BLaER1 treated with 17β-estradiol and CSF1 and Interleukin-3, amounts not matched to agents 10 nM and 100 nM (cell line): ENCODE measurements at regions not wholly inside any gene's neighbourhood (a gene's known extent, or its start where the extent isn't known, plus 50 kb on each side); places are given as distances from the start of the nearest gene placed in this dataset.
"Not testable (repeated sequence)": the region's sequence is repeated elsewhere in the genome, so short reads cannot be mapped to it uniquely, and the experiment has no call there.

Experiments
- H3K27ac ChIP-seq, 11 experiments: shearing (Covaris generic); formaldehyde crosslinking; 2 replicates each; pipeline ENCODE4 v1.8.1; 2022
- H3K27me3 ChIP-seq, 11 experiments: shearing (Covaris generic); formaldehyde crosslinking; 2 replicates each; pipeline ENCODE4 v1.8.1; 2022
- H3K36me3 ChIP-seq, 11 experiments: shearing (Covaris generic); formaldehyde crosslinking; 2 replicates each; pipeline ENCODE4 v1.8.1; 2022
- H3K4me1 ChIP-seq, 10 experiments: shearing (Covaris generic); formaldehyde crosslinking; 2 replicates each; pipeline ENCODE4 v1.8.1; 2022
- H3K4me2 ChIP-seq, 11 experiments: shearing (Covaris generic); formaldehyde crosslinking; 2 replicates each; pipeline ENCODE4 v1.8.1; 2022
- H3K4me3 ChIP-seq, 10 experiments: shearing (Covaris generic); formaldehyde crosslinking; 2 replicates each; pipeline ENCODE4 v1.8.1; 2022
- H3K9ac ChIP-seq, 11 experiments: shearing (Covaris generic); formaldehyde crosslinking; 2 replicates each; pipeline ENCODE4 v1.8.1; 2022
- H3K9me3 ChIP-seq, 11 experiments: shearing (Covaris generic); formaldehyde crosslinking; replicated peaks in 1 of 11; 2 replicates each; pipeline ENCODE4 v1.8.1; 2022
- H4K20me1 ChIP-seq, 11 experiments: shearing (Covaris generic); formaldehyde crosslinking; 2 replicates each; pipeline ENCODE4 v1.8.1; 2022
- Cebpa-rat ChIP-seq, 11 experiments: shearing (Covaris generic); IDR thresholded peaks; 2 replicates each; pipeline ENCODE4 v1.8.1; 2022

DNA sequence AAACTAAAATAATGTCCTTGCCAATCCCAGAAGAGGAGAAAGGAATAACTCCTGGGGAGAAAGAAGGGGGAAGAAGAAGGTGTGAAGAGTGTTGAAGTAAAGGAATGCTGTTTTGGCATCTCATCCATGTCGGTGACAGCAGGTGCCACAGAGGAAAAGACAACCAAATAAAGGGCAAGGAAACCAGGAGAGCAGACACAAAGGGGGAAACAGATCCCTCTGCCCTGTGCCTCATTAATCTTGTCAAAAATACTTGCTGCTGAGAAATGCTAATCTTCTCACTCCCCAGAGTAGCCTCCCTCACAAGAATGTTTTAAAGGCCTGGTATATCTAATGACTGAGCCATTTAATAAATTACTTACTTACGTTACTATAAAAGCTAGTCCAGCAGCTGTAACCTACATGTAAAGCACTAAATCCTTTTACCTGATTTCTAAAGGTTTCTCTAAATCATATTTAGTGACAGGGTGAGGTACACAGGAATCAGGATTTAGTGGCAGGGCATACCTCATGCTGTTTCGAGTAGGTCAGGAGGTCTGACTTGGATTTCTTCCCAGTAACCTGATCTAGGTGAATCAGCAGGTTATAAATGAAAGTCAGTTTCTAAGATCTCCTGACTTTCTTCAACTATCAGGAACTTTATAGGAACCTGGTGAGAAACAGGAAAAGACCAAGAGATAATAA lies 377.1 kb downstream of the CENPW start:
- H3K9ac ChIP-seq: no peak overlapping the region
- H3K9me3 ChIP-seq: no peaks in the 10 kb centered on the region
- H3K4me2 ChIP-seq: no peak overlapping the region
- no peaks in the 10 kb centered on the region for H3K4me1 ChIP-seq
- no peaks in the 10 kb centered on the region for H3K36me3 ChIP-seq
- H4K20me1 ChIP-seq: no peaks in the 10 kb centered on the region
- H3K27ac ChIP-seq: no peak overlapping the region
- no peaks in the 10 kb centered on the region for H3K27me3 ChIP-seq
- no peak overlapping the region for H3K4me3 ChIP-seq
- TF ChIP-seq Cebpa-rat (IDR thresholded peaks at IDR 0.05): no peak

DNA sequence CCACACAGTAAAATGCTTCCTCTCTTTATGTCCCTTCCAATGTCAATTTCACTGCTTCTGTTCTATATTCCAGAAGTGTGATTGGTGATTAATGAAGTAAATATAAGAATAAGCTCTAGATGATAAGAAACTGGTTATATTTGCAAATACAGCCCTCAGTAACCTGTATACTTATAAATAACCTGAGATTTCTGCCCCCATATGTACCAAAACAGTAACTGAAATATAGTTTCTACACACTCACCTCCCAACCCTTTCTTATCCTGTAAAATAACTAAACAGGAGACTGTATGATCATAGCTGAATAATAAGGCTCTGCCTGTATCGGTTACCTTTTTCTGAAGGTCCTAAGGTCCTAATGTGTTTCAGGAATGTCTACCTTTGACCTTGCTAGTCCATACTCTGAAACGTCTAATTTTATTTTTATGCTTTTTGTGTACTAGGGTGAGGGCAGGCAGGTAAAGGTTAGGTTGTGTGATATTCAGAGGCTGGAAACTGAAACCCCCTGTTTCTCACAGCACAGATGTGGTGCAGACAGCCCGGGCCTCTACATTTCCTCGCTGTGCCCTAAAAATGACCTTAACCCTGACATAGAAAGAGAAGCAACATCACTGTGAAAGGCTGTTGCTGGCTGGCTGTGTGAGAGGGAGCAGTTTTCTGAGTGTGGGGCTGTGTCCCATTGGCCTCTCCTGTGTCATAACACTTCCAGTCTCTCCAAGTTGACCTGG lies 378.8 kb downstream of the CENPW start:
- H3K36me3 ChIP-seq: no peaks in the 10 kb centered on the region
- no peak overlapping the region for H3K4me2 ChIP-seq

DNA sequence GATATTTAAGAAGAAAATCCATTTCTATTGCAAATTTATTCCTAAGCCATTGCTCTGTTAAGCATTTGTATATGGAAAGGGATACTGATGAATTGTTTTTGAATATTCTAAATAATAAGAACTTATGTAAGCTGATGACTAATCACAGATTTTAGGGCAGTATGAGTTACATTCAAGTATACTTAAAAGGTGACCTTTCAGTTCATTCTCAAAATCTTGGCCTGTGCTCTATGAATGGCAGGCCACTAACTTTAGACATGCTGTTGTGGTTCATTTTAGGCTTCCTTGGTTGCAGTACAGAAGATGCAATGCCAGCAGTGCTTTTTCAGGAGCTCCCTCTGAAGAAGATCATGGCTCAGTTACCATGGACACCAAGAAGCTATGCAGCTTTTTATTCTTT lies 380.4 kb downstream of the CENPW start:
- TF ChIP-seq Cebpa-rat (IDR thresholded peaks at IDR 0.05): no peak
- Histone ChIP-seq H3K9ac (no peak overlapping the region), H3K4me3 (no peak overlapping the region), H3K4me2 (no peak overlapping the region), H3K27ac (no peak overlapping the region), H3K36me3 (no peaks in the 10 kb centered on the region), H3K27me3 (no peaks in the 10 kb centered on the region), H3K9me3 (peaks cover 0 to 4% (median 0%) of the 10 kb centered on the region in 11 experiments; a peak in 1 of 22 replicates), H4K20me1 (no peaks in the 10 kb centered on the region), H3K4me1 (no peaks in the 10 kb centered on the region; a peak in 1 of 20 replicates)

More for the DNA sequence above, 378.8 kb downstream of the CENPW start:
- no peak overlapping the region for H3K4me3 ChIP-seq
- H3K27me3 ChIP-seq: no peaks in the 10 kb centered on the region
- no peak overlapping the region for H3K9ac ChIP-seq
- no peaks in the 10 kb centered on the region for H4K20me1 ChIP-seq
- TF ChIP-seq Cebpa-rat (IDR thresholded peaks at IDR 0.05): no peak
- H3K4me1 ChIP-seq: no peaks in the 10 kb centered on the region; a peak in 1 of 20 replicates
- H3K27ac ChIP-seq: no peak overlapping the region
- no peaks in the 10 kb centered on the region for H3K9me3 ChIP-seq

DNA sequence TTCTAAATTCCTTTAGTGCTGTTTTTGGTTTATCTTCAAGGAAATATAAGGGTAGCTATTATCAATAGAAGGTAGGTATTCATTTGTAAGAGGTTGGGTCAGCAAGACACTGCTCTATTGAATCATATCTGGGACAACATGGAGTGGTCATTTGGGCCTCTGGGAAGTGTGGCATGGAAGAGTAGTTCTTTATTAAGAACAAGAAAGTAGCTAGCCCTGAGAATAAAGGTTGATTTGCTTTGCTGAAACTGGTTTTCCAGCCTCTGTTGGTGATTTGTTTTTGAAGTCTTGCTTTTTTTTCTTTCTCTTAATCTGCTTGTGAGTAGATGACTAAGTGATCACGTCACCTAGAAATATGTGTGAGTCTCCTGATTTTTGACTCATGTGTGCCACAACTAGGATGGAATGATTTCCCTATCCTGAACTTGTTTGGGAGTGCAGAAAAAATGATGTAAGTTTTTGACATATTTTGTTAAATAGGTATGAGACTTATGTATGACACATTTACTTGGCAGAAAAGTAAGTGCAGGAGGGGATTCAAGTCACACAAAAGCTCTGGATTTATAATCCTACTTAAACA lies 381.8 kb downstream of the CENPW start:
- H4K20me1 ChIP-seq: no peaks in the 10 kb centered on the region
- no peak overlapping the region for H3K9ac ChIP-seq
- no peaks in the 10 kb centered on the region; a peak in 1 of 20 replicates for H3K4me1 ChIP-seq
- no peak overlapping the region for H3K4me3 ChIP-seq
- no peak overlapping the region for H3K4me2 ChIP-seq
- TF ChIP-seq Cebpa-rat (IDR thresholded peaks at IDR 0.05): no peak
- peaks cover 3 to 10% (median 6%) of the 10 kb centered on the region in 11 experiments; a peak in 10 of 22 replicates for H3K9me3 ChIP-seq
- H3K27ac ChIP-seq: no peak overlapping the region
- no peaks in the 10 kb centered on the region for H3K27me3 ChIP-seq
- no peaks in the 10 kb centered on the region for H3K36me3 ChIP-seq

DNA sequence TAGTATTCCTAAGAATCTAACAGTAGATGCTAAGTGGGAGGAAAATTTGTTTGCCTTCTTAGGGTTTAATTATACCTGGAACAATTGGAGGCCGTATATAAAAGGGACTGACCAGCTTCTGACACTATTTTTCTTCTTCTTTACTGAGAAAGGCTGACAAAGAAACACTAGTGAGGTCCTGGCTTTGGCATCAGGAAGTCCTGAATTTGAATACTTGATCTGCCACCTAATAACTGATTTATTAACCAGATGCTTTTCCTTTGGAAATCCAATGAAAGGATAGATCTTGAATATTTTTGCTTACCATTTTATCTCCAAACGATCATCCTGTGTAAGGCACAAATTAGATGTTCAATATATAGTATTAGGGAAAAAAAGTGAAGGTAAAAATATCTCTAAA lies 382.5 kb downstream of the CENPW start:
- Histone ChIP-seq H3K27ac (no peak overlapping the region), H3K36me3 (no peaks in the 10 kb centered on the region), H3K4me3 (no peak overlapping the region), H3K4me2 (no peak overlapping the region), H4K20me1 (no peaks in the 10 kb centered on the region), H3K27me3 (no peaks in the 10 kb centered on the region), H3K4me1 (no peaks in the 10 kb centered on the region; a peak in 1 of 20 replicates), H3K9me3 (peaks cover 3 to 14% (median 8%) of the 10 kb centered on the region in 11 experiments; a peak in 10 of 22 replicates), H3K9ac (no peak overlapping the region)
- no peak for TF ChIP-seq Cebpa-rat (IDR thresholded peaks at IDR 0.05)

DNA sequence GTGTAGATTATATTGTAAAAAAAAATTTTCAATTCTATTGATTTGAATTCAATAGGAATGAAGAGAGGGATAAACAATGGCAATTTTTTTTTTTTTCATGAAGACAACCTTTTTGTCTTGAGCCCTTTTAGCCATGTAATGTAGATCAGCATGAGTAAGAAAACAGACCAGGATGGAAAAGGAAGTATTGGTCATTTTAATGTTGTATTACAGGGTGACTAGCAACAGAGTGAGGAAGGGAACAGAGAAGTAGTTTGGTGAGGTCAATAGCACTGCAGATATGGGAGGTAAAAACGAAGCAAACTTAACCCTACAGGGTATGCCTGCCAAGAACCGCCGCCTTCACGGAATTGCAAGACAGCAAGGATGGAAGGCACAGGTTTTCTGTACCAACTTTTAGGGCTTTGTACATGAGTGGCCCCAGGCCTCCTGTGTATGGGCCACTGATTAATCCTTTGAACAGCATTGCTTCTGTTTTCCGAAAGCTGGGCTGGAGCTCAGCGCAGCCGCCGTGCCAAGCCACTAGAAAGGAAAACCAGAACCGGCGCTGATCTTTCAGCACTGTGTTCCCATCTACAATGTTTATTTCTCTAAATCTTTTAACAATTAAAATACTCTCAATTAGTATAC lies 383.7 kb downstream of the CENPW start:
- Histone ChIP-seq H3K4me3 (no peak overlapping the region), H3K4me2 (no peak overlapping the region), H3K36me3 (no peaks in the 10 kb centered on the region), H3K9ac (no peak overlapping the region), H3K4me1 (no peaks in the 10 kb centered on the region; a peak in 1 of 20 replicates), H4K20me1 (no peaks in the 10 kb centered on the region), H3K27me3 (no peaks in the 10 kb centered on the region), H3K9me3 (peaks cover 3 to 15% (median 8%) of the 10 kb centered on the region in 11 experiments; a peak in 10 of 22 replicates), H3K27ac (no peak overlapping the region)
- TF ChIP-seq Cebpa-rat (IDR thresholded peaks at IDR 0.05): no peak

DNA sequence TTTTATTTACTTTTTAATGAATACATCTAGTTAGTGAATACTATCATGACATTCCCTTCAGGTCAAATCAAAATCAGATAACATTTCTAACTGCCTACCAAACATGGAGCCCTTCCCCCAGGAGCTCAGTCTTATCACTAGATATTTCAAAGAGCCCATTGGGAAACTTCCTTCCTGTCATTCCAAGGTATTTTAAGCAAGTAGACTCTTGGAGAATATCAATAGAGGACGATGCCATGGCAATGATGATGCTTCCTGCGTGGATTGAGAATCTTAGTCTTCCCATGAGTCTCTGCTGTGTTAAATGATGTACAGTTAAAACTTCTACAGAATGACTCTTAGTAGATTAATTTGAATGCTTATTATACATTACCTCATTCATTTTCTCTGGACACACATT lies 384.9 kb downstream of the CENPW start:
- Histone ChIP-seq H3K9me3 (peaks cover 3 to 15% (median 8%) of the 10 kb centered on the region in 11 experiments; a peak in 10 of 22 replicates), H3K36me3 (no peaks in the 10 kb centered on the region), H3K4me3 (no peak overlapping the region), H4K20me1 (no peaks in the 10 kb centered on the region), H3K9ac (no peak overlapping the region), H3K4me1 (no peaks in the 10 kb centered on the region; a peak in 1 of 20 replicates), H3K27me3 (no peaks in the 10 kb centered on the region), H3K27ac (no peak overlapping the region), H3K4me2 (no peak overlapping the region)
- no peak for TF ChIP-seq Cebpa-rat (IDR thresholded peaks at IDR 0.05)

DNA sequence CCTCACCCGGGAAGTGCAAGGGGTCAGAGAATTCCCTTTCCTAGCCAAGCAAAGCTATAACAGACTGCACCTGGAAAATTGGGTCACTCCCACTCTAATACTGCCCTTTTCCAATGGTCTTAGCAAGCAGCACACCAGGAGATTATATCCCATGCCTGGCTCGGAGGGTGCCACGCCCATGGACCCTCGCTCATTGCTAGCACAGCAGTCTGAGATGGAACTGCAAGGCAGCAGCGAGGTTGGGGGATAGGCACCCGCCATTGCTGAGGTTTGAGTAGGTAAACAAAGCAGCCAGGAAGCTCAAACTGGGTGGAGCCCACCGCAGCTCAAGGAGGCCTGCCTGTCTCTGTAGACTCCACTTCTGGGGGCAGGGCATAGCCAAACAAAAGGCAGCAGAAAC lies 386.5 kb downstream of the CENPW start:
- H3K4me1 ChIP-seq, H3K36me3 ChIP-seq, H3K9ac ChIP-seq, H4K20me1 ChIP-seq, H3K27me3 ChIP-seq, H3K4me3 ChIP-seq, H3K4me2 ChIP-seq, H3K27ac ChIP-seq: not testable (repeated sequence)
- H3K9me3 ChIP-seq: peaks cover 3 to 15% (median 8%) of the 10 kb centered on the region in 11 experiments; a peak in 10 of 22 replicates

DNA sequence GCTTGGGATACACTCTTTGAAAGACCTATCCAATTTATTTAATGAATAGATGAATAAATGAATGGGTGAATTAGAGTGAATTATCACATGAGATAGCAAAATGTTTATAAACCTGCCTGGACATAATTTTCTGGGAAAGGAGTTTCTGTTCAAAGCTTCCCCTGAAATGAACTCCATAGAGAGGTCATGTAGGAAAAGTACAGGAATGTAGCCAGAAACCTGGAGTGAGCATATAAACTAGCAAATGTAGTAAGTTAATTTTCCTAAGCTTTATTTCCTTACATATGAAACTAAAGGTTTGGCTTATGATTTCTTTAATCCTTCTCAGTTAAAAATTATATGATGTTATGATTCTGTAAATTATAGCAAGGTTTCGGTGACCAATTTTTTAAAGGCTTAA lies 380.3 kb upstream of the RSPO3 start:
- no peaks in the 10 kb centered on the region for H4K20me1 ChIP-seq
- H3K36me3 ChIP-seq: no peaks in the 10 kb centered on the region
- H3K4me1 ChIP-seq: no peaks in the 10 kb centered on the region
- no peaks in the 10 kb centered on the region for H3K9me3 ChIP-seq
- no peaks in the 10 kb centered on the region for H3K27me3 ChIP-seq
- H3K9ac ChIP-seq: no peak overlapping the region
- no peak overlapping the region for H3K27ac ChIP-seq
- no peak for TF ChIP-seq Cebpa-rat (IDR thresholded peaks at IDR 0.05)
- H3K4me2 ChIP-seq: no peak overlapping the region
- H3K4me3 ChIP-seq: no peak overlapping the region
